ENCODE measurements at regions not wholly inside any gene's neighbourhood (a gene's known extent, or its start where the extent isn't known, plus 50 kb on each side); places are given as distances from the start of the nearest gene placed in this dataset.

DNA sequence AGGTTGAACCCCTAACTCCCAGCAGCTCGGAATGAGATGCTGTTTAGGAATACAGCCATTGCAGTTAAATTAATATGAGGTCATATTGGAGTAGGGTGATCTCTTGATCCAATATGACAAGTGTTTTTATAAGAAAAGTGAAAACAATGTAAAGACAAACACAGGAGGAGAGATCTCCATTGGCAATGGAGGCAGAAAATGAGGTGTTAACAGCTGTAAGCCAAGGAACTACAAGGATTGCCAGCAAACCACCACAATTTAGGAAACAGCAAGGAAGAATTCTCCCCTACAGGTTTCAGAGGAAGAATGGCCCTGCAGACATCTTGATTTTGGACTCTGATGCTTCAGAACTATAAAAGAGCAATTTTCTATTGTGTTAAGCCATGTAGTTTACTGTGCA, 774.3 kb downstream of the MRPL39 start:
- no peak overlapping the region for H2BK20ac ChIP-seq (ENCODE audit: low read length)
- H2BK5ac ChIP-seq (ENCODE audit: low read depth, low read length): no peak overlapping the region
- no peaks in the 10 kb centered on the region for H3K79me1 ChIP-seq (ENCODE audit: low read depth, low read length)
- H3K23ac ChIP-seq (ENCODE audit: insufficient read length): no peak overlapping the region
- peaks cover 0 to 5% of the 10 kb centered on the region in 2 experiments; a peak in 2 of 4 replicates for H3K9me3 ChIP-seq (ENCODE audit: insufficient read depth in 2 of 2, low read depth in 1 of 2, low read length in 1 of 2)
- no peak overlapping the region for H3K18ac ChIP-seq (ENCODE audit: extremely low read depth, low read length)
- H3K27ac ChIP-seq (ENCODE audit: low read depth, low read length): no peak overlapping the region
- ChIA-PET CTCF (ENCODE audit: partially characterized antibody) (interaction anchor here (1.0 kb wide), 1 partner anchor 9 kb away, joined by 3 read pairs; no protein-coding TSS in a partner anchor), POLR2A (ENCODE audit: partially characterized antibody) (no interaction called here)
- H4K91ac ChIP-seq (replicated peaks; ENCODE audit: insufficient read length, low read length): no peak overlapping the region
- DNase-seq (ENCODE audit: low read depth in 1 of 2, low spot score in 2 of 2): no peak
- no peak overlapping the region for H2BK15ac ChIP-seq (ENCODE audit: low read length)
- H3K27me3 ChIP-seq (replicated peaks in 1 of 4; ENCODE audit: control insufficient read depth in 3 of 4, extremely low read depth in 1 of 4, insufficient read depth in 3 of 4, low read length in 3 of 4): no peaks in the 10 kb centered on the region
- no peak overlapping the region for H4K5ac ChIP-seq (ENCODE audit: insufficient read length, low read depth, low read length)
- H3K56ac ChIP-seq (replicated peaks; ENCODE audit: insufficient read length, low read depth, low read length): no peak overlapping the region
- no peak overlapping the region for H3K14ac ChIP-seq (ENCODE audit: insufficient read length)
- H2BK120ac ChIP-seq (replicated peaks; ENCODE audit: low read depth, low read length): no peak overlapping the region
- no peak overlapping the region for H2AK5ac ChIP-seq (ENCODE audit: low read depth, low read length)
- no peak overlapping the region for H2BK12ac ChIP-seq (ENCODE audit: low read depth, low read length)
- H3K4me2 ChIP-seq (ENCODE audit: insufficient read depth in 1 of 2, low read depth in 2 of 2, low read length in 2 of 2): no peak overlapping the region
- no peaks in the 10 kb centered on the region for H3K23me2 ChIP-seq (ENCODE audit: low read depth, low read length)
- 50% methylated on average over 1 of the region's 1 CpG; no CpG with 5 or more reads in 1 of the 2 experiments for WGBS, 2 experiments (ENCODE audit: extremely low coverage in 1 of 2, insufficient coverage in 1 of 2, insufficient read length in 1 of 2, insufficient replicate concordance in 2 of 2, low coverage in 1 of 2, low lambda C conversion rate in 2 of 2, missing lambda C conversion rate in 1 of 2)
- no peaks in the 10 kb centered on the region for H3K79me2 ChIP-seq (ENCODE audit: control insufficient read depth in 1 of 2, insufficient read depth in 2 of 2, low read length in 2 of 2)
- no peak for TF ChIP-seq TAF7 (optimal IDR thresholded peaks at IDR 0.05; ENCODE audit: borderline replicate concordance, low read depth, low read length)
- H3K4ac ChIP-seq (replicated peaks; ENCODE audit: insufficient read length, low read depth, low read length): no peak overlapping the region
- no peak overlapping the region for H3K4me3 ChIP-seq (ENCODE audit: extremely low read depth in 1 of 4, insufficient read depth in 2 of 4, low read depth in 3 of 4, low read length in 4 of 4)
- no peak overlapping the region for H2AFZ ChIP-seq (ENCODE audit: low read length)
- H4K20me1 ChIP-seq (replicated peaks in 1 of 2; ENCODE audit: control insufficient read depth in 1 of 2, insufficient read depth in 2 of 2, low read length in 2 of 2): no peaks in the 10 kb centered on the region
- no peak overlapping the region for H3K9ac ChIP-seq (replicated peaks in 1 of 4; ENCODE audit: extremely low read depth in 1 of 4, low read depth in 3 of 4, low read length in 3 of 4)
- H4K8ac ChIP-seq (ENCODE audit: extremely low read depth, insufficient read depth, low read length): no peak overlapping the region
- FAIRE-seq: no peak
- H3K4me1 ChIP-seq (replicated peaks in 1 of 4; ENCODE audit: control insufficient read depth in 3 of 4, insufficient read depth in 4 of 4, low read length in 3 of 4): no peaks in the 10 kb centered on the region
- no peaks in the 10 kb centered on the region for H3K36me3 ChIP-seq (ENCODE audit: control insufficient read depth in 2 of 4, insufficient read depth in 4 of 4, low read length in 3 of 4)
